ENCODE measurements at regions not wholly inside any gene's neighbourhood (a gene's known extent, or its start where the extent isn't known, plus 50 kb on each side); places are given as distances from the start of the nearest gene placed in this dataset.

DNA sequence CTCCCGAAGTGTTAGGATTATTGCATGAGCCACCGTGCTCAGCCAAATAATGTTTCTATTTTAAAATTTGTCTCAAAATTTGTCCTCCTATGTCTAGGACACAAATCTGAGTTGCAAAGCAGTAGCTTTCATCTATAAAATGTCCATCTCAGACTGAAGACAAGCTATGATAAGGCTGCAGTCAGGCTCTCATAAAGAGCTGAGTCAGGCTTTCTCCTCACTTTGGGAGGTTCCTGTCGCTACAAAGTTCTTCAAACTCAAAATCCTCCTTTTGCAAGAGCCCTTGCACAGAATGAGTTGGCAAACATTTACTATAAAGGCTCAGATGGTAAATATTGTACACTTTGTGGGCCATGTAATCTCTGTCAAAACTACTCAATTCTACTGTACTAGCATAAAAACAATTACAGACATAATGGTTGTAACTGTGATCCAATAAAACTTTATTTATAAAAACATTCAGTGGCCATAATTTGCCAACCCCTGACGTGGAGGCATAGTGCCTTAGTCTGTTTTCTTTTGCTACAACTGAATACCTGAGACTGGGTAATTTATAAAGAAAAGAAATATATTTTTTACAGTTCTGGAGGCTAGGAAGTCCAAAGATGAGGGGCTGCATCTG lies 154.9 kb upstream of the SATB2 start:
- TF ChIP-seq, protein P1, sequence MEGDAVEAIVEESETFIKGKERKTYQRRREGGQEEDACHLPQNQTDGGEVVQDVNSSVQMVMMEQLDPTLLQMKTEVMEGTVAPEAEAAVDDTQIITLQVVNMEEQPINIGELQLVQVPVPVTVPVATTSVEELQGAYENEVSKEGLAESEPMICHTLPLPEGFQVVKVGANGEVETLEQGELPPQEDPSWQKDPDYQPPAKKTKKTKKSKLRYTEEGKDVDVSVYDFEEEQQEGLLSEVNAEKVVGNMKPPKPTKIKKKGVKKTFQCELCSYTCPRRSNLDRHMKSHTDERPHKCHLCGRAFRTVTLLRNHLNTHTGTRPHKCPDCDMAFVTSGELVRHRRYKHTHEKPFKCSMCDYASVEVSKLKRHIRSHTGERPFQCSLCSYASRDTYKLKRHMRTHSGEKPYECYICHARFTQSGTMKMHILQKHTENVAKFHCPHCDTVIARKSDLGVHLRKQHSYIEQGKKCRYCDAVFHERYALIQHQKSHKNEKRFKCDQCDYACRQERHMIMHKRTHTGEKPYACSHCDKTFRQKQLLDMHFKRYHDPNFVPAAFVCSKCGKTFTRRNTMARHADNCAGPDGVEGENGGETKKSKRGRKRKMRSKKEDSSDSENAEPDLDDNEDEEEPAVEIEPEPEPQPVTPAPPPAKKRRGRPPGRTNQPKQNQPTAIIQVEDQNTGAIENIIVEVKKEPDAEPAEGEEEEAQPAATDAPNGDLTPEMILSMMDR (IDR thresholded peaks at IDR 0.05; ENCODE audit: extremely low read depth, insufficient read depth, missing control alignments): no peak
- no peak for DNase-seq (ENCODE audit: low spot score)
- in situ Hi-C loops (cut with MboI; ENCODE audit: low pct_unique_long_range_greater_than_20kb, low sequenced_read_pairs, unreplicated experiment): no loop called here

DNA sequence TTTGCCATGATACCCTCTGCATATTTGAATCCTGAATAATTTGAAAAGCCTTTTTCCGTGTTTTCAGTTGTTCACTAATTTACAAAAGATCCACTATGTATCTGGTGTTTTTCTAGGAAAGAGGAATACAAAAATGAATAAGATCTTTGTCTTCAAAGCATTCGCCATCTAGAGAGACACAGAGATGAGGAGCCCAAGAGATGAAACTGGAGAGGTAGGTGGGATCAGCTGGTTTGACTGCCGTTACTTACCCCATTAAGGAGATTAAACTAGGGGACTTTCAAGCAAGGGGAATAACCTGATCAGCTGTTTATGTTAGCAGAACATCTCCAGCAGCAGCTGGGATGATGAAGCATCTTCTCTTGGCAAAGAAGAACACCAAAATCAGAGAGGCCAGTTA lies 150.2 kb upstream of the SATB2 start:
- in situ Hi-C loops (cut with MboI; ENCODE audit: low pct_unique_long_range_greater_than_20kb, low sequenced_read_pairs, unreplicated experiment): no loop called here
- DNase-seq (ENCODE audit: low spot score): no peak
- TF ChIP-seq, protein P1 (IDR thresholded peaks at IDR 0.05; ENCODE audit: extremely low read depth, insufficient read depth, missing control alignments): no peak

DNA sequence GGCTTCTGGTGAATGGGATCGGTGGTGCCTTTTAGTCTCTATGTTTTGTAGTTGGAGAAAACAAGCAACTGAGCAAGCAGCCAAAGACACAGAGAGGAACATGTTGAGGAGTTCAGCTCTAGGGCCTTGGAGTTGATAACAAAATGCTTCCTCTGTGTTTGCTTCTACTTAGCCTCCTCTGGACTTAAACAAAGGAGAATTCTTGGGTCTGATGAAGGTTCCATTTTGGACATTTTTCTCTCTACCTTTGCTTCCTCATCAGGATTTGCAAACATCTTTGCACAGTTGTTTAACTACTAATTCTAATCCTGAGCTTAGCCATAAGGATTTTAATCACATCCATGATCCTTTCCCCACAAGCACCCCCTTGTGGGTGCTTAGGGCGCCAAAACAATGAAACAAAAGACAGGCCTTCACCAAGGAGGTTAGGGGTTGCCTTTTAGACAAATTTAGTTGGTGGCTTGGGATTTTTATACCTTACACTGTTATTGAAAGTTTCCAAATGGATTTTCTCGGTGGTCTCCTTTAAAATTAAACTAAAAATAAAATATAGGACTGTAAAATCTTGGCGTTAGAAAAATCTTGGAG lies 148.5 kb upstream of the SATB2 start:
- TF ChIP-seq, protein P1 (IDR thresholded peaks at IDR 0.05; ENCODE audit: extremely low read depth, insufficient read depth, missing control alignments): no peak
- in situ Hi-C loops (cut with MboI; ENCODE audit: low pct_unique_long_range_greater_than_20kb, low sequenced_read_pairs, unreplicated experiment): no loop called here
- DNase-seq (ENCODE audit: low spot score): no peak

DNA sequence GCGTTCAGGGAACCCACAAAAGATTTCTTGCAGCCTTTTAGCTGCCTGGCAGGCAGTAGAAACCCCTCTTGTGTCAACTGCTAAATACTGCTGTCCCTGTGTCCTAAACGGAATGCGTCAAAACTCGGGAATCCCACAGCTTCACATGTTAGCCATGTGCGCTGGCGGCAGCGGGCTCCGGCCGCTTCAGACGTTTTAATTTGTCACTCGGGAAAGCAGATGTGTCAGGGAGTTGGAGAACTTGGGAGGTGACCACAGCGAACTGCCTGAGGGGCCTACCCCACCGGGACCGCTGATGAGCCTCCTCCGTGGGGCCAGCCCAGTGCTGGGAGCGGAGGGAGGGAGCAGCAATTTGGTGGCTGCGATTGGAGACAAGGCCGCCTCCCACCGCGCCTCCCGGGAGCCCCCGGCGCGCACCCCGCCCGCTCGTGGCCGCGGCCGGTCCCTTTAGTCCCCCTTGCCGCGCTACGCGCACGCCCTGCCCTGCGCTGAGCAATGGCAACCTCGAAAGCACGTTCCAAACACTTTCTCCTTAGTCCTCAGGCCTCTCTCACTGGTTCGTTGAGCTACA lies 146.1 kb upstream of the SATB2 start:
- in situ Hi-C loops (cut with MboI; ENCODE audit: low pct_unique_long_range_greater_than_20kb, low sequenced_read_pairs, unreplicated experiment): no loop called here
- TF ChIP-seq, protein P1 (IDR thresholded peaks at IDR 0.05; ENCODE audit: extremely low read depth, insufficient read depth, missing control alignments): no peak
- no peak for DNase-seq (ENCODE audit: low spot score)

DNA sequence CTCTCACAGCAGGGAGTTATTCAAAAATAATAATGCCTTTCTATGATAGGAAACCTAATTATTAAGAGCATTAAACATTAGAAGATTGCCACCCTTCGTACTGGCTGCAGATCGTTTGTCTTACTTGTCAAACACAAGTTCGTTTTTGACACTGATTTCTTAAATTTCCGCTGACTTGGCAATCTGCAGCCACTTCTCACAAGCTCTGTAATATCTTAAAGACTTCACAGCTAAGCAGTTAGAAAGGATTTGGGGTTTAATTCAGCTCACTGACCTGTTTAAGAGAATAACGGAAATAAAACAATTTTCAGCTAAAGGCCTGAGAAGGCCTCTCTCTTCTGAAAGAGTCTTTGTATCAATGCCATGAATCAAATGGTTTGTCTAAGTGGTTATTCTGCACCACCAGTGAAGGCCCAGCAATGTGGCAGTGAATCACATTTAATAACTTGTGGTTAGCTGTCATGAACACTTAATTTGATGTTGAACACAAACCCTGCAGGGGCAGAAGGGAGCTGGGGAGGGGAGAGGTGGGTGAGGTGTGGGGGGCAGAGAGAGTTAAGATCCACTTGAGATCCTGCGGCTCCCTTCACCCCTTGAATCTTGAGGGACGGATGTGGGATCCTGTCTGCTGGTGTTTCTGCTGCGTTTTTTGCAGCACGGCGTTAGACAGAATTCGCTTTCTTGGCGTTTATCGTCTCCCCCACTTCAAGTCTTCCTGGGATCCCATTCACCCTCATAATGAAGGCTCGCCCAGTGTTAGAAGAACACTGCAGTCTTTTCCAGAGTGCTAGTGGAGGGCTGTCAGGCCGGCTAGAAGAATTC lies 145.4 kb upstream of the SATB2 start:
- DNase-seq (ENCODE audit: low spot score): no peak
- in situ Hi-C loops (cut with MboI; ENCODE audit: low pct_unique_long_range_greater_than_20kb, low sequenced_read_pairs, unreplicated experiment): no loop called here
- TF ChIP-seq, protein P1 (IDR thresholded peaks at IDR 0.05; ENCODE audit: extremely low read depth, insufficient read depth, missing control alignments): no peak

DNA sequence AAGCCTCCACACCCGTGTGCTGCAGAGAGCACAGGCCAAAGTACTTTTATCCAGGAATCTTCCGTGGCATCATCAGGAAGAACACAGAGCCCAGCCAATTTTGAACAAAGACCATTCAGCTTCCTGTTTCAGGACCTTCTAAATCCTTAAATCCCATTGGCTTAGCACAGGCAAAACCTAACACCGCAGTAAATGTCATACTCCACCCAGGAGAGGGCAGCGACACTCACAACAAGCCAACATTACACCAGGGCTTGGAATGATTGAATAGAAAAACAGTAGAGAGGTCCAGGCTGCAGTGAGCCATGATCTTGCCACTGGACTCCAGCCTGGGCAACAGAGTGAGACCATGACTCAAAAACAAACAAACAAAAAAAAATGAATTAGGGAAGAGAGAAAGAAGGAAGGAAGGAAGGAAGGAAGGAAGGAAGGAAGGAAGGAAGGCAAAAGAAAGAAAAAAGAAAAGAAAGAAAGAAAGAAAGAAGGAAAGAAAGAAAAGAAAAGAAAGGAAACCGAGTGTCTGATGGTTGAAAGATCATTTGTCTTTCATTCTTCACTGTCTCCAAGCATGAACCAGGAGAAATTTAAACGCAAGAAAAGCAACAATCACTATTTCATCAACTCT lies 144.6 kb upstream of the SATB2 start:
- TF ChIP-seq, protein P1 (IDR thresholded peaks at IDR 0.05; ENCODE audit: extremely low read depth, insufficient read depth, missing control alignments): no peak
- in situ Hi-C loops (cut with MboI; ENCODE audit: low pct_unique_long_range_greater_than_20kb, low sequenced_read_pairs, unreplicated experiment): no loop called here
- DNase-seq (ENCODE audit: low spot score): no peak

Data from GM13977 (cell line).